ENCODE measurements at regions not wholly inside any gene's neighbourhood (a gene's known extent, or its start where the extent isn't known, plus 50 kb on each side); places are given as distances from the start of the nearest gene placed in this dataset.

GRCh38 chr5:68766952-68767464 is 326.8 kb upstream of the SLC30A5 start (continued):
- TF ChIP-seq ZNF350 (CRISPR knock-in tag; IDR thresholded peaks at IDR 0.05; ENCODE audit: borderline replicate concordance, low read depth), result no peak

GRCh38 chr5:68770551-68770950 is 323.3 kb upstream of the SLC30A5 start:
- Histone ChIP-seq H3K4me3 (replicated peaks in 1 of 3; ENCODE audit: insufficient read depth in 1 of 3, low read depth in 2 of 3, low read length in 3 of 3) (no peak overlapping the region), H3K79me2 (ENCODE audit: insufficient read depth, low read length) (no peaks in the 10 kb centered on the region), H4K20me1 (ENCODE audit: insufficient read depth, low read length) (no peaks in the 10 kb centered on the region), H3K9ac (ENCODE audit: insufficient read depth, low read depth, low read length) (no peak overlapping the region), H3K4me1 (ENCODE audit: insufficient read depth, low read length) (no peaks in the 10 kb centered on the region), H3K4me2 (ENCODE audit: low read depth, low read length) (no peak overlapping the region), H3K9me3 (ENCODE audit: low read length) (no peaks in the 10 kb centered on the region), H3K27me3 (ENCODE audit: control insufficient read depth in 1 of 2, insufficient read depth in 2 of 2, low read length in 2 of 2) (peaks cover 0 to 1% of the 10 kb centered on the region in 2 experiments; a peak in 3 of 5 replicates), H2AFZ (ENCODE audit: low read length) (no peak overlapping the region), H3K27ac (ENCODE audit: extremely low read length, insufficient read depth, low read length) (no peak overlapping the region), H3K36me3 (replicated peaks in 1 of 2; ENCODE audit: control insufficient read depth in 1 of 2, insufficient read depth in 2 of 2, low read length in 2 of 2) (no peaks in the 10 kb centered on the region)
- no peak for FAIRE-seq
- ATAC-seq, result no peak
- CTCF ChIA-PET (ENCODE audit: low intra/inter-chr PET ratio, low total read pairs), result no interaction called here
- intact Hi-C loops (cut with micrococcal nuclease; ENCODE audit: unreplicated experiment), result no loop called here
- POLR2A ChIA-PET, result no interaction called here
- no TSS peak for BruUV-seq (replicated peaks)
- WGBS (ENCODE audit: low lambda C conversion rate), result 49% methylated on average over 3 of the region's 3 CpGs
- no peak for DNase-seq (ENCODE audit: low spot score)
- in situ Hi-C loops (cut with HindIII; ENCODE audit: extremely low pct_ligation_motif_present, low pct_unique_long_range_greater_than_20kb), result no loop called here
- TF ChIP-seq ZNF761 (CRISPR knock-in tag; conservative IDR thresholded peaks at IDR 0.05) (no peak), ZNF788 (CRISPR knock-in tag; IDR thresholded peaks at IDR 0.05; ENCODE audit: borderline replicate concordance) (no peak), BRD4 (CRISPR knock-in tag; IDR thresholded peaks at IDR 0.05) (no peak), HNRNPH1 (optimal IDR thresholded peaks at IDR 0.05; ENCODE audit: low read depth, low read length) (no peak), ZNF710 (CRISPR knock-in tag; IDR thresholded peaks at IDR 0.05; ENCODE audit: borderline replicate concordance) (no peak), ZNF407 (CRISPR knock-in tag; IDR thresholded peaks at IDR 0.05; ENCODE audit: not compliant biosample characterization) (no peak), PBX3 (CRISPR knock-in tag; IDR thresholded peaks at IDR 0.05; ENCODE audit: borderline replicate concordance) (no peak), ZNF883 (CRISPR knock-in tag; IDR thresholded peaks at IDR 0.05; ENCODE audit: not compliant biosample characterization) (no peak), ZNF354B (CRISPR knock-in tag; IDR thresholded peaks at IDR 0.05) (no peak), ZNF496 (CRISPR knock-in tag; IDR thresholded peaks at IDR 0.05; ENCODE audit: insufficient replicate concordance) (no peak), ZSCAN31 (CRISPR knock-in tag; IDR thresholded peaks at IDR 0.05; ENCODE audit: low read depth) (no peak)

Measured in HepG2 (cell line).